Ascending aorta (tissue), 2 donors: ENCODE measurements at regions not wholly inside any gene's neighbourhood (a gene's known extent, or its start where the extent isn't known, plus 50 kb on each side); places are given as distances from the start of the nearest gene placed in this dataset.
"Not testable (repeated sequence)": the region's sequence is repeated elsewhere in the genome, so short reads cannot be mapped to it uniquely, and the experiment has no call there.

Experiments used
- DNase-seq, 2 donors: peaks; one replicate each; pipeline ENCODE4 v3.0.0-alpha.2; 2019; ENCODE audit warnings: low spot score in 2 of 2
- H3K27ac ChIP-seq, 2 donors: fragments of 200-600 bp; sonication (generic); one replicate each; pipeline ENCODE4 v1.5.1; 2016 to 2017; ENCODE audit warnings: mild to moderate bottlenecking in 1 of 2
- H3K27me3 ChIP-seq: fragments of 200-600 bp; sonication (generic); one replicate; pipeline ENCODE4 v1.5.1; 2017
- H3K36me3 ChIP-seq, 2 donors: fragments of 200-600 bp; sonication (generic); one replicate each; pipeline ENCODE4 v1.5.1; 2016
- H3K4me1 ChIP-seq, 2 donors: fragments of 200-600 bp; sonication (generic); one replicate each; pipeline ENCODE4 v1.5.1; 2016 to 2017; ENCODE audit warnings: mild to moderate bottlenecking in 1 of 2
- H3K4me3 ChIP-seq, 2 donors: fragments of 200-600 bp; sonication (generic); one replicate each; pipeline ENCODE4 v1.5.1; 2016 to 2017; ENCODE audit warnings: mild to moderate bottlenecking in 1 of 2
- H3K9me3 ChIP-seq, 2 donors: fragments of 200-600 bp; sonication (generic); one replicate each; pipeline ENCODE4 v1.5.1; 2016
- intact Hi-C: fragments of 100-400 bp; cut with DNase I; formaldehyde crosslinking; loops from one replicate; pipeline ENCODE4 v1.15.1; 2023

GRCh38 chr1:149213673-149214072, 110.3 kb upstream of the NBPF9 start:
- H3K27me3 ChIP-seq, H3K27ac ChIP-seq, intact Hi-C loops, H3K4me1 ChIP-seq, H3K4me3 ChIP-seq, H3K36me3 ChIP-seq, DNase-seq, H3K9me3 ChIP-seq: not testable (repeated sequence)

GRCh38 chr1:149218080-149218988, 115.0 kb upstream of the NBPF9 start:
- intact Hi-C loops, H3K4me3 ChIP-seq, H3K27me3 ChIP-seq, H3K36me3 ChIP-seq, H3K9me3 ChIP-seq, H3K4me1 ChIP-seq: not testable (repeated sequence)
- peak in 1 of 2 donors; percentile 8 for DNase-seq
- H3K27ac ChIP-seq: peak overlapping the region in 1 of 2 donors; percentile 45

DNA sequence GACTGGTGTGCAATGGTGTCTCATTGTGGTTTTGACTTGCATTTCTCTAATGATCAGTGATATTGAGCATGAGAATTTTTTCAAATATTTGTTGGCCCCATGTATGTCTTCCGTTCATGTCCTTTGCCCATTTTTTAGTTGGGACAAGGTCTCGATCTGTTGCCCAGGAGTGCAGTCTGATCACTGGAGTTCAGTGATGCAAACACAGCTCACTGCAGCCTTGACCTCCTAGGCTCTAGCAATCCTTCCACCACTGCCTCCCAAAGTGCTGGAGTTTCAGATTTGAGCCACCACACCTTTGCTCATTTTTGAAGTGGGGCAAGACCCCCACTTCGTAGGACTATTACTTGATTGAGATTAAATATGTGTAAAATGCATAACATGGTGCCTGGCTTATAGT, 116.2 kb upstream of the NBPF9 start:
- H3K4me1 ChIP-seq, H3K4me3 ChIP-seq, H3K9me3 ChIP-seq, H3K27me3 ChIP-seq, H3K27ac ChIP-seq, H3K36me3 ChIP-seq, DNase-seq, intact Hi-C loops: not testable (repeated sequence)

DNA sequence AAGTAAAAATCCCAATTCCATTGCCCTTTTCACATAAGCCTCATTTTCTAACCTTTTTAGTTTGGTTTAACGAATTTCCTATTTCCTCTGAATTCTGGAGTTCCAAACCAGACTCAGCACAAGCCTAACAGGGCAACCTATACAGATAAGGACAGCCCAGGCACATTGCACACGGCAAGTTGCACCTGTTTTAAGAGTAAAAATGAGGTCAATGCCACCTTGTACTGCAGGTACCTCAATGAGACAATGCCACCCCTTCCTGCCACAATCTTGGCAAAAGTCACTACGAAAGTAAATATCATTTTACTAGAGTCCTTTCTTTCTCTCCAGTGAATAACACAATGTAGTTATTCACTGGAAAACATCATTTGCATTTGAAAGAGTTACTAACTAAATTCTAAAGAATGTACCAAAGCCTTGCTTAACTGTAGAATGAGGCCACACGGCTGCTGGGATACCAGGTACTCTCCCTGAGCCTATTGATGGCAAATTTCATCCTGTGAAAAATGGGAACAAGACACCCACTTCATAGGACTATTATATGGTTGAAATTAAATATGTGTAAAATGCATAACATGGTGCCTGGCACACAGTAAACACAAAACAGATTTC, 117.2 kb upstream of the NBPF9 start:
- H3K4me1 ChIP-seq, H3K9me3 ChIP-seq, DNase-seq, H3K36me3 ChIP-seq, H3K4me3 ChIP-seq, H3K27me3 ChIP-seq, intact Hi-C loops, H3K27ac ChIP-seq: not testable (repeated sequence)

GRCh38 chr1:149227933-149228665, 124.7 kb upstream of the NBPF9 start:
- H3K4me1 ChIP-seq, H3K36me3 ChIP-seq, intact Hi-C loops, H3K27me3 ChIP-seq, H3K9me3 ChIP-seq: not testable (repeated sequence)
- peak in 1 of 2 donors; percentile 42 for DNase-seq
- Histone ChIP-seq H3K27ac (peak overlapping the region; percentile 69 to 90), H3K4me3 (peak overlapping the region in 1 of 2 donors; percentile 40)

GRCh38 chr1:149228672-149229585, 125.6 kb upstream of the NBPF9 start:
- H3K9me3 ChIP-seq, intact Hi-C loops, H3K4me1 ChIP-seq, H3K27me3 ChIP-seq, DNase-seq, H3K36me3 ChIP-seq: not testable (repeated sequence)
- peak overlapping the region in 1 of 2 donors; percentile 40 for H3K4me3 ChIP-seq
- H3K27ac ChIP-seq: peak overlapping the region; percentile 63 to 90

- H3K4me3 ChIP-seq, intact Hi-C loops, H3K36me3 ChIP-seq, H3K4me1 ChIP-seq, H3K9me3 ChIP-seq, H3K27me3 ChIP-seq: not testable (repeated sequence)
- peak overlapping the region; percentile 73 to 83 for H3K27ac ChIP-seq
- DNase-seq: peak; percentile 8 to 69
These were observed 126.5 kb upstream of the NBPF9 start for GRCh38 chr1:149229813-149230212.

DNA sequence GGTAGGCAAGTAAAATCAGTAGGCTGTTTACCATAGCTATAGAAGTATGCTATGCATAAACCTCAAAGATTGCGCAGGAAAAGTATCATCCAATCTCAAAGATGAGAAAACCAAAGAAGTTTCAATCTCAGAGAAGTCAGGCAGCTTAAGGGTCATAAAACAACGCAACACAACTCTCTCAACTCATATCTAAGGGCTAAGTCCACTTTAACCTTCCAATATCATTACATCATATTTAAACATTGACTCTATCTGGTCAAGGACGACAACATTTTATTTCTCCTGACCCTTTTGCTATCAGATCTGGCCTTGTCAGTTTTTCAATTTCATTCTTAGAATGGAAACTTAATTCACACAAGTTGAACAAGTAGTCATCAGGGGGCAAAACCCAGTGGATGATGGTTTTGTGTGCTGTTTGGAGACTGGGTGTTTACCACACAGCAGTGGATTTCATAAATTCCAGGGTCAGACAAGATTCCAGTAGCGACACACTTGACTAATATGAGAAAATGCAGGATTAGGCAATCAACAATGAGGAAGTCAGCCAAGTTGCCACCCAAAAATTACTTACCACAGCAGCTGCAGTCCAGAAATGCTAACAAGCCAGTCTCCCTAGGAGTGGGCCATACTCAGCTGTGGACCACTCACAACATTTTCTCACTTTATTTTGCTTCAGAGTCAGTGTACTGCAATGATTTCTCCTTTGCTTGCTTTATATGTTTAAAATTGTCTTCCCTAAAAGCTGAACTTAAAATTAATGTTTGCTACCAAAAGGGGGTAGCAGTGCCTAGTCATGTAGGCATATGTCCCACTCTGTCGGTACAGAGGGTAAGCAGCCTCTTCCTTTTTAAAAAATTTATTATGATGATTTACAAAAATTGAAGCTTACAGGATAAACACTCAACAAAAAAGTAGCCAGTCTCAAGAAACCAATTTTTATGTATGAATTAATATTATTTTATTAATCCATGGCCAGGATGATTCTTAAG, 131.9 kb upstream of the NBPF9 start:
- H3K36me3 ChIP-seq, H3K4me3 ChIP-seq, H3K27ac ChIP-seq, H3K4me1 ChIP-seq, intact Hi-C loops, H3K9me3 ChIP-seq, H3K27me3 ChIP-seq, DNase-seq: not testable (repeated sequence)

DNA sequence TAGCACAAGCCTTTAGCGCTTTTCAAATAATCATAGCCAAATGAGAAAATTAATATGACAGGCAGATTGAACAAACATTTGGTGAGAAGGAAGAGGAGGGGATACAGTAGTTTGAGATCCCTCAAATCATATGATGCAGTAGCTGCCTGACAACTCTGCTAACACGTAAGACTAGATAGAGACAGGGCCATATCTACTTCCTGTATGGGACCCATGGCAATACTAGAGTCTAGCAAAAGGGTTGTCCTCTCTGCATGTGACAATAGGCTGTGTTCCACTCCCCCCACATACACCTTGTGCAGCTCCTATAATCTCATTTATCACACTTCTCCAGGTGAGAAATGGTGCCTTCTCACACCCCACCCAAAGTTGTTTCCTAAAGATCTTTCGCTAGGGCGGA, 134.2 kb upstream of the NBPF9 start:
- H3K27ac ChIP-seq, H3K4me3 ChIP-seq, intact Hi-C loops, H3K27me3 ChIP-seq, H3K36me3 ChIP-seq, DNase-seq, H3K9me3 ChIP-seq, H3K4me1 ChIP-seq: not testable (repeated sequence)

DNA sequence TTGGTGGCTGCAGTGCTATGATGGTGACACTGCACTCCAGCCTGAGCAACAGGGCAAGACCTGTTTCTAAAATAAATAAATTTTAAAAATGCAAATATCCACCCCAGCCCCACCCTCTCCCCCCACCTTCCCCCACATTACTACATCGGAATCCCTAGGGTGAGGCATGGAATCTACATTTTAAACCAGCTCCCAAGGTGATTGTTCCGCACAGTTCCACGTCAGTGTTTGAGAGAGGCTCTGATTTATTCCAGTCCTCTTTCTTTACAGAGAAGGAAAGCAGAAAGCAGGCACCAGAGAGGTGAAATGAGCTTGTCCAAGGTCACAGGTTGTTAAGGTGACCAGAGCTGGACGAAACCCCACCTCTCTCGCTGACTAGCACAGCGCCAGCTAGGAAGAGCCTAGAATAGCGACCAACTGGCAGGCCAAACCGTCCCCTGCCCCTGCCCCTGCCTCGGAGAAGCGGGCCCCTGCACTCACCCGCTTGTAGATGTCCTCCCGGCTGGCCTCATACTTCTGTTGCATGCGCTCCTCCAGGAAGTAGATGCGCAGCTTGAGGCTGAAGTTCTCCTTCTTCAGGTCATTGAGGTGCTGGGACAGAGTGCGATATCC, 136.7 kb upstream of the NBPF9 start:
- H3K4me1 ChIP-seq, H3K27me3 ChIP-seq, H3K36me3 ChIP-seq, DNase-seq, intact Hi-C loops, H3K4me3 ChIP-seq, H3K9me3 ChIP-seq, H3K27ac ChIP-seq: not testable (repeated sequence)

GRCh38 chr1:149240530-149240929, 137.2 kb upstream of the NBPF9 start:
- H3K4me1 ChIP-seq, H3K4me3 ChIP-seq, intact Hi-C loops, H3K9me3 ChIP-seq, H3K27ac ChIP-seq, H3K36me3 ChIP-seq, H3K27me3 ChIP-seq, DNase-seq: not testable (repeated sequence)

- DNase-seq, H3K27ac ChIP-seq, H3K9me3 ChIP-seq, intact Hi-C loops, H3K27me3 ChIP-seq, H3K4me1 ChIP-seq, H3K4me3 ChIP-seq, H3K36me3 ChIP-seq: not testable (repeated sequence)
These were observed 137.9 kb upstream of the NBPF9 start for GRCh38 chr1:149241272-149241671.
